ENCODE measurements at regions not wholly inside any gene's neighbourhood (a gene's known extent, or its start where the extent isn't known, plus 50 kb on each side); places are given as distances from the start of the nearest gene placed in this dataset.

- POLR2A ChIA-PET, result no interaction called here
- peaks cover 14% of the 10 kb centered on the region for H3K27me3 Mint-ChIP-seq
- Histone ChIP-seq H3K9me3 (ENCODE audit: control extremely low read depth in 1 of 3, control insufficient read depth in 2 of 3, insufficient read depth in 1 of 3, low read length in 2 of 3) (no peaks in the 10 kb centered on the region), H3K36me3 (replicated peaks in 1 of 2; ENCODE audit: control extremely low read depth in 1 of 2, control insufficient read depth in 1 of 2, extremely low read depth in 1 of 2, insufficient read depth in 2 of 2, low read length in 1 of 2) (no peaks in the 10 kb centered on the region), H4K20me1 (ENCODE audit: control insufficient read depth, insufficient read depth, low read length, poor library complexity, severe bottlenecking) (no peaks in the 10 kb centered on the region), H2AFZ (ENCODE audit: insufficient read depth, low read depth, low read length, poor library complexity, severe bottlenecking) (no peak overlapping the region), H3K27me3 (replicated peaks in 1 of 4; ENCODE audit: control extremely low read depth in 1 of 4, control insufficient read depth in 3 of 4, insufficient read depth in 4 of 4, low read length in 3 of 4) (no peaks in the 10 kb centered on the region), H3K4me3 (ENCODE audit: control extremely low read depth in 1 of 5, extremely low read depth in 1 of 5, insufficient read depth in 1 of 5, low read depth in 2 of 5, low read length in 4 of 5) (no peak overlapping the region), H3K9ac (ENCODE audit: low read length) (no peak overlapping the region), H3K4me2 (replicated peaks; ENCODE audit: low read depth, low read length, poor library complexity, severe bottlenecking) (no peak overlapping the region), H3K4me1 (ENCODE audit: control insufficient read depth in 2 of 2, insufficient read depth in 2 of 2, low read length in 2 of 2) (no peaks in the 10 kb centered on the region), H3K27ac (ENCODE audit: low read length in 2 of 2) (no peak overlapping the region), H3K79me2 (ENCODE audit: control insufficient read depth, insufficient read depth, low read length) (no peaks in the 10 kb centered on the region)
- H3K4me1 Mint-ChIP-seq, result no peaks in the 10 kb centered on the region
- H3K27ac Mint-ChIP-seq, result no peak overlapping the region
- 92% methylated on average over 13 of the region's 19 CpGs for WGBS (ENCODE audit: insufficient coverage)
- CTCF ChIA-PET, result no interaction called here
- TF ChIP-seq EZH2 (IDR thresholded peaks at IDR 0.05; ENCODE audit: borderline replicate concordance, insufficient read depth, low read depth, low read length, poor library complexity, severe bottlenecking) (no peak), CTCF (IDR thresholded peaks at IDR 0.05) (no peak)
- ATAC-seq (ENCODE audit: low read depth) (no peak), DNase-seq (no peak)
- intact Hi-C loops (cut with micrococcal nuclease), result no loop called here
- H3K4me3 Mint-ChIP-seq, result no peak overlapping the region
- H3K9me3 Mint-ChIP-seq (ENCODE audit: insufficient read depth), result no peaks in the 10 kb centered on the region
These were observed 89.9 kb upstream of the PTCH1 start for GRCh38 chr9:95606489-95607350.

- no peak overlapping the region for H3K27ac ChIP-seq (ENCODE audit: low read length in 2 of 2)
- H3K9me3 ChIP-seq (ENCODE audit: control extremely low read depth in 1 of 3, control insufficient read depth in 2 of 3, insufficient read depth in 1 of 3, low read length in 2 of 3), result peaks cover 0 to 1% (median 0%) of the 10 kb centered on the region in 3 donors
- ChIA-PET CTCF (no interaction called here), POLR2A (no interaction called here)
- H3K4me3 ChIP-seq (ENCODE audit: control extremely low read depth in 1 of 5, extremely low read depth in 1 of 5, insufficient read depth in 1 of 5, low read depth in 2 of 5, low read length in 4 of 5), result no peak overlapping the region
- H3K36me3 ChIP-seq (replicated peaks in 1 of 2; ENCODE audit: control extremely low read depth in 1 of 2, control insufficient read depth in 1 of 2, extremely low read depth in 1 of 2, insufficient read depth in 2 of 2, low read length in 1 of 2), result no peaks in the 10 kb centered on the region
- Mint-ChIP-seq H3K27ac (no peak overlapping the region), H3K4me3 (no peak overlapping the region), H3K27me3 (peaks cover 11% of the 10 kb centered on the region), H3K9me3 (ENCODE audit: insufficient read depth) (no peaks in the 10 kb centered on the region), H3K4me1 (no peaks in the 10 kb centered on the region)
- ATAC-seq (ENCODE audit: low read depth), result no peak
- no peaks in the 10 kb centered on the region for H4K20me1 ChIP-seq (ENCODE audit: control insufficient read depth, insufficient read depth, low read length, poor library complexity, severe bottlenecking)
- H3K4me1 ChIP-seq (ENCODE audit: control insufficient read depth in 2 of 2, insufficient read depth in 2 of 2, low read length in 2 of 2), result no peaks in the 10 kb centered on the region
- H2AFZ ChIP-seq (ENCODE audit: insufficient read depth, low read depth, low read length, poor library complexity, severe bottlenecking), result no peak overlapping the region
- no peaks in the 10 kb centered on the region for H3K27me3 ChIP-seq (replicated peaks in 1 of 4; ENCODE audit: control extremely low read depth in 1 of 4, control insufficient read depth in 3 of 4, insufficient read depth in 4 of 4, low read length in 3 of 4)
- 96% methylated on average over 2 of the region's 10 CpGs for WGBS (ENCODE audit: insufficient coverage)
- H3K79me2 ChIP-seq (ENCODE audit: control insufficient read depth, insufficient read depth, low read length), result no peaks in the 10 kb centered on the region
- TF ChIP-seq CTCF (IDR thresholded peaks at IDR 0.05) (no peak), EZH2 (IDR thresholded peaks at IDR 0.05; ENCODE audit: borderline replicate concordance, insufficient read depth, low read depth, low read length, poor library complexity, severe bottlenecking) (no peak)
- intact Hi-C loops (cut with micrococcal nuclease), result no loop called here
- H3K9ac ChIP-seq (ENCODE audit: low read length), result no peak overlapping the region
- no peak for DNase-seq
- no peak overlapping the region for H3K4me2 ChIP-seq (replicated peaks; ENCODE audit: low read depth, low read length, poor library complexity, severe bottlenecking)
These were observed 89.2 kb upstream of the PTCH1 start for GRCh38 chr9:95605816-95606488.
